Vagina (tissue), 2 donors: ENCODE measurements at regions not wholly inside any gene's neighbourhood (a gene's known extent, or its start where the extent isn't known, plus 50 kb on each side); places are given as distances from the start of the nearest gene placed in this dataset.

ENCODE experiments used
- DNase-seq, 2 donors: peaks; one replicate each; pipeline ENCODE4 v3.0.0-alpha.2; 2017; ENCODE audit errors: extremely low spot score in 2 of 2
- H3K27ac ChIP-seq: fragments of 200-600 bp; sonication (generic); one replicate; pipeline ENCODE4 v1.5.1; 2019
- H3K27me3 ChIP-seq: fragments of 200-600 bp; sonication (generic); one replicate; pipeline ENCODE4 v1.5.1; 2019
- H3K36me3 ChIP-seq, 2 donors: fragments of 200-600 bp; sonication (generic); one replicate each; pipeline ENCODE4 v1.5.1; 2017 to 2019
- H3K4me1 ChIP-seq: fragments of 200-600 bp; sonication (generic); one replicate; pipeline ENCODE4 v1.5.1; 2019
- H3K4me3 ChIP-seq, 2 donors: fragments of 200-600 bp; sonication (generic); 1 replicate in 1 of 2; 2 replicates in 1 of 2; pipeline ENCODE4 v1.5.1; 2016 to 2019
- H3K9me3 ChIP-seq: fragments of 200-600 bp; sonication (generic); one replicate; pipeline ENCODE4 v1.5.1; 2019
- POLR2A ChIP-seq, 2 donors: fragments of 450-650 bp; IDR thresholded peaks; one replicate each; pipeline ENCODE4 v1.6.1; 2017; ENCODE audit warnings: antibody characterized with exemption in 2 of 2, mild to moderate bottlenecking in 2 of 2, moderate library complexity in 2 of 2
- POLR2AphosphoS5 ChIP-seq, 2 donors: sonication (generic); formaldehyde crosslinking; IDR thresholded peaks; one replicate each; pipeline ENCODE4 v1.9.0; 2017; ENCODE audit warnings: antibody characterized with exemption in 2 of 2, mild to moderate bottlenecking in 2 of 2, low read depth in 1 of 2; ENCODE audit not compliant: insufficient read depth in 1 of 2
- intact Hi-C: fragments of 100-400 bp; cut with DNase I; formaldehyde crosslinking; loops from one replicate; pipeline ENCODE4 v1.15.1; 2023
- TF ChIP-seq, protein P1 (sequence below), 3 experiments: fragments of 450-650 bp in 2 of 3; fragments of 200-600 bp in 1 of 3; sonication (generic) in 1 of 3; IDR thresholded peaks; one replicate each; pipeline ENCODE4 v1.5.1; 2017 to 2019; ENCODE audit warnings: antibody characterized with exemption in 3 of 3, mild to moderate bottlenecking in 2 of 3, moderate library complexity in 2 of 3

DNA sequence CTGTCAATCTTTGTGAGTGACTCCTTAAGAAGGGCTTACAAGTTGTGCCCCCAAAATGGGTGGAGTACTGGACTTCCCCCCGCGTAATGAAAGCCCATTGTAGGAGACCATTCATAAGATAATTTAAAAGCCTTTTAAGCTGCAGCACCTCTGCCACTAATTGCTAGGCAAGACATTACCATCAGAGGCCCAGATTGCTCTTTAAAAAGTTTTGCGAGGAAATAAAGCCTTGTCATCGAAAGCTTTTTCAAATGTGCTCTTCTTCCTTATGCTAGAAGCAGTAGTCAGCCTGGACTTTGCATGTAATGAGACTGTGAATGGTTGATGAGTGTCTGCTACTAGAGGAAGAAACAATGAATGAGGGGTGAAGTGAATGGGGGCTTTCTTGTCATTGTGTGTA, 345.3 kb upstream of the CDH2 start:
- no peak for TF ChIP-seq POLR2AphosphoS5 (IDR thresholded peaks at IDR 0.05; ENCODE audit: insufficient read depth in 1 of 2, low read depth in 1 of 2)
- no peak for TF ChIP-seq POLR2A (IDR thresholded peaks at IDR 0.05)
- TF ChIP-seq, protein P1, sequence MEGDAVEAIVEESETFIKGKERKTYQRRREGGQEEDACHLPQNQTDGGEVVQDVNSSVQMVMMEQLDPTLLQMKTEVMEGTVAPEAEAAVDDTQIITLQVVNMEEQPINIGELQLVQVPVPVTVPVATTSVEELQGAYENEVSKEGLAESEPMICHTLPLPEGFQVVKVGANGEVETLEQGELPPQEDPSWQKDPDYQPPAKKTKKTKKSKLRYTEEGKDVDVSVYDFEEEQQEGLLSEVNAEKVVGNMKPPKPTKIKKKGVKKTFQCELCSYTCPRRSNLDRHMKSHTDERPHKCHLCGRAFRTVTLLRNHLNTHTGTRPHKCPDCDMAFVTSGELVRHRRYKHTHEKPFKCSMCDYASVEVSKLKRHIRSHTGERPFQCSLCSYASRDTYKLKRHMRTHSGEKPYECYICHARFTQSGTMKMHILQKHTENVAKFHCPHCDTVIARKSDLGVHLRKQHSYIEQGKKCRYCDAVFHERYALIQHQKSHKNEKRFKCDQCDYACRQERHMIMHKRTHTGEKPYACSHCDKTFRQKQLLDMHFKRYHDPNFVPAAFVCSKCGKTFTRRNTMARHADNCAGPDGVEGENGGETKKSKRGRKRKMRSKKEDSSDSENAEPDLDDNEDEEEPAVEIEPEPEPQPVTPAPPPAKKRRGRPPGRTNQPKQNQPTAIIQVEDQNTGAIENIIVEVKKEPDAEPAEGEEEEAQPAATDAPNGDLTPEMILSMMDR (IDR thresholded peaks at IDR 0.05), result no peak
- Histone ChIP-seq H3K4me3 (no peak overlapping the region), H3K9me3 (no peaks in the 10 kb centered on the region), H3K27ac (no peak overlapping the region), H3K27me3 (no peaks in the 10 kb centered on the region), H3K4me1 (no peaks in the 10 kb centered on the region), H3K36me3 (no peaks in the 10 kb centered on the region)
- DNase-seq, result no peak
- intact Hi-C loops, result no loop called here

- Histone ChIP-seq H3K27me3 (no peaks in the 10 kb centered on the region), H3K4me1 (no peaks in the 10 kb centered on the region), H3K27ac (no peak overlapping the region), H3K36me3 (no peaks in the 10 kb centered on the region), H3K4me3 (no peak overlapping the region), H3K9me3 (no peaks in the 10 kb centered on the region)
- intact Hi-C loops, result no loop called here
- no peak for DNase-seq
- TF ChIP-seq POLR2A (IDR thresholded peaks at IDR 0.05) (no peak), POLR2AphosphoS5 (IDR thresholded peaks at IDR 0.05; ENCODE audit: insufficient read depth in 1 of 2, low read depth in 1 of 2) (no peak)
- TF ChIP-seq, protein P1 (IDR thresholded peaks at IDR 0.05), result no peak
Observed at GRCh38 chr18:28519997-28520396, 343.1 kb upstream of the CDH2 start.

DNA sequence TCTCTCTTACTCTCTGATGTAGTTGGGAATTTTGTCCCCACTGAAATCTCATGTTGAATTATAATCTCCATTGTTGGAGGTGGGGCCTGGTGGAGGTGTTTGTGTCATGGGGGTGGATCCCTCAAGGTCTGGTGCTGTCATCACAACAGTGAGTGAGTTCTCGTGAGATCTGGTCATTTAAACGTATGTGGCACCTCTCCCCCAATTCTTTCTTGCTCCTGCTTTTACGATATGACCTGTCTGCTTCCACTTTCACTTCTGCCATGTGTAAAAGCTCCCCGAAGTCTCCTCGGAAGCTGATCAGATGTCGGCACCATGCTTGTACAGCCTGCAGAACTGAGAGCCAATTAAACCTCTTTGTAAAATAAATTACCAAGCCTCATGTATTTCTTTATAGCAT, 337.8 kb upstream of the CDH2 start:
- Histone ChIP-seq H3K4me1 (no peaks in the 10 kb centered on the region), H3K27ac (no peak overlapping the region), H3K4me3 (no peak overlapping the region), H3K9me3 (no peaks in the 10 kb centered on the region), H3K36me3 (no peaks in the 10 kb centered on the region), H3K27me3 (no peaks in the 10 kb centered on the region)
- no peak for DNase-seq
- TF ChIP-seq, protein P1 (IDR thresholded peaks at IDR 0.05), result no peak
- no peak for TF ChIP-seq POLR2AphosphoS5 (IDR thresholded peaks at IDR 0.05; ENCODE audit: insufficient read depth in 1 of 2, low read depth in 1 of 2)
- TF ChIP-seq POLR2A (IDR thresholded peaks at IDR 0.05), result no peak
- intact Hi-C loops, result no loop called here

DNA sequence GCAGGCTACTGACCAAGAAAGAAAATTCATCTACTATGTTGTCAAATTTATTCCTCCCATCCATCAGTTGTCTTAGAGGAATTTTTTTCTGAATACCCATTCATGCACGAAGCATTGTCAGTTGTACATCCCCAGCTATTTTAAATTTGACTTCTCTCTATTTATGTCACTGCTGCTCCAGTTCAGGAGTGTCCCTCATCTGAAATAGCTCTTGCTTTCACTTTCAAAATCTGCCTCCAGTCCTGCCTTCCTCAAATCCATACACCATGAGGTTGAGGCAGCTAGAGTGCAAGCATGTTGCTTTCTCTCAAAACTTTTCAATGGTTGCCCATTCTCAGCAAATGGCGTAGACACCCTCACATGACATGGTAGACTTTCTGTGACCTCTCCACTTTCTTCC, 335.4 kb upstream of the CDH2 start:
- Histone ChIP-seq H3K36me3 (no peaks in the 10 kb centered on the region), H3K9me3 (no peaks in the 10 kb centered on the region), H3K27ac (no peak overlapping the region), H3K27me3 (no peaks in the 10 kb centered on the region), H3K4me1 (no peaks in the 10 kb centered on the region), H3K4me3 (no peak overlapping the region)
- TF ChIP-seq POLR2A (IDR thresholded peaks at IDR 0.05), result no peak
- TF ChIP-seq, protein P1 (IDR thresholded peaks at IDR 0.05), result no peak
- TF ChIP-seq POLR2AphosphoS5 (IDR thresholded peaks at IDR 0.05; ENCODE audit: insufficient read depth in 1 of 2, low read depth in 1 of 2), result no peak
- intact Hi-C loops, result no loop called here
- no peak for DNase-seq

DNA sequence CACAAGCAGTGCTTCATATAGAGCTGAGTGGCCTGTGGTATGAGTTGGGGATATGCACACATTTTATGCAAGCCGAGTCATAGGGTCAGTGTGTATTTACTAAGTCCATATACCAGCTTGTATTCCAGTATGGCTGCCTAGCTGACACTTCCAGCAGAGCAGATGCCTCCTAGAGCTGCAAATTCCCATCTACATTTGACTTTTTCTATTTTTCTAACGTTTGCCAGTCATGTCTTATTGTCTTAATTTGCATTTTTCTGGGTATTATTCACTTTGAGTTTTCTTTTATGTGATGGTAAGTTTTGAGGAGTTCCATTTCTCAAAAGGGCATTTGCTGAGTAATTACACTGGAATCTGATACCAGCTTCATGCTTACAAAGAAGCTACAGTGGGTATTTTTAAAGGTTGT, 334.5 kb upstream of the CDH2 start:
- intact Hi-C loops, result no loop called here
- Histone ChIP-seq H3K27me3 (no peaks in the 10 kb centered on the region), H3K4me3 (no peak overlapping the region), H3K27ac (no peak overlapping the region), H3K9me3 (no peaks in the 10 kb centered on the region), H3K4me1 (no peaks in the 10 kb centered on the region), H3K36me3 (no peaks in the 10 kb centered on the region)
- TF ChIP-seq, protein P1 (IDR thresholded peaks at IDR 0.05), result no peak
- no peak for TF ChIP-seq POLR2AphosphoS5 (IDR thresholded peaks at IDR 0.05; ENCODE audit: insufficient read depth in 1 of 2, low read depth in 1 of 2)
- TF ChIP-seq POLR2A (IDR thresholded peaks at IDR 0.05), result no peak
- no peak for DNase-seq
